OCI-LY1 (cell line): ENCODE measurements at regions not wholly inside any gene's neighbourhood (a gene's known extent, or its start where the extent isn't known, plus 50 kb on each side); places are given as distances from the start of the nearest gene placed in this dataset.

Experiments used
- H2AFZ ChIP-seq: fragments of 200-600 bp; sonication (generic), shearing (Covaris generic); 2 replicates; pipeline ENCODE4 v1.6.0; 2014; ENCODE audit warnings: antibody characterized with exemption, mild to moderate bottlenecking, low read length
- H3F3A ChIP-seq: fragments of 200-600 bp; sonication (generic), shearing (Covaris generic); 2 replicates; pipeline ENCODE4 v1.6.0; 2014; ENCODE audit warnings: mild to moderate bottlenecking, antibody characterized with exemption, low read length, moderate library complexity; ENCODE audit not compliant: insufficient read depth
- H3K27ac ChIP-seq: fragments of 200-600 bp; sonication (generic); 2 replicates; pipeline ENCODE4 v1.5.1; 2014; ENCODE audit warnings: low read length, mixed run types, mild to moderate bottlenecking, low read depth; ENCODE audit not compliant: poor library complexity, severe bottlenecking
- H3K27me3 ChIP-seq: fragments of 200-600 bp; sonication (generic); 2 replicates; pipeline ENCODE4 v1.6.0; 2014; ENCODE audit warnings: antibody characterized with exemption, mild to moderate bottlenecking, low read length, moderate library complexity; ENCODE audit not compliant: insufficient read depth
- H3K36me3 ChIP-seq: fragments of 200-600 bp; sonication (generic); 2 replicates; pipeline ENCODE4 v1.6.1; 2014; ENCODE audit warnings: mild to moderate bottlenecking, antibody characterized with exemption, low read length, moderate library complexity, mixed read lengths; ENCODE audit not compliant: insufficient read depth
- H3K4me1 ChIP-seq: fragments of 200-600 bp; sonication (generic); 2 replicates; pipeline ENCODE4 v1.5.1; 2014; ENCODE audit warnings: mild to moderate bottlenecking, low read length, moderate library complexity; ENCODE audit not compliant: insufficient read depth, severe bottlenecking
- H3K4me2 ChIP-seq: fragments of 200-600 bp; sonication (generic), shearing (Covaris generic); 2 replicates; pipeline ENCODE4 v1.6.1; 2014; ENCODE audit warnings: low read length
- H3K4me3 ChIP-seq: fragments of 200-600 bp; sonication (generic); 2 replicates; pipeline ENCODE4 v1.5.1; 2014; ENCODE audit warnings: low read length, low read depth, mild to moderate bottlenecking, mixed read lengths; ENCODE audit not compliant: poor library complexity, severe bottlenecking
- H3K79me2 ChIP-seq: fragments of 200-600 bp; shearing (Covaris generic); 2 replicates; pipeline ENCODE4 v1.6.1; 2016; ENCODE audit warnings: mixed run types, low read length, mixed read lengths; ENCODE audit not compliant: insufficient read depth
- H3K9ac ChIP-seq: fragments of 200-600 bp; sonication (generic), shearing (Covaris generic); 2 replicates; pipeline ENCODE4 v1.6.1; 2014; ENCODE audit warnings: mild to moderate bottlenecking, low read length, mixed read lengths
- H3K9me2 ChIP-seq: fragments of 200-600 bp; sonication (generic), shearing (Covaris generic); 2 replicates; pipeline ENCODE4 v1.6.1; 2014; ENCODE audit warnings: low read depth, mild to moderate bottlenecking, low read length, mixed read lengths
- H3K9me3 ChIP-seq: fragments of 200-600 bp; shearing (Covaris generic); 2 replicates; pipeline ENCODE4 v1.6.1; 2014; ENCODE audit warnings: low read length, mixed read lengths
- H4K20me1 ChIP-seq: fragments of 200-600 bp; sonication (generic), shearing (Covaris generic); 2 replicates; pipeline ENCODE4 v1.6.0; 2016; ENCODE audit warnings: mild to moderate bottlenecking, low read length; ENCODE audit not compliant: insufficient read depth
- CTCF ChIP-seq: fragments of 200-600 bp; sonication (generic), shearing (Covaris generic); IDR thresholded peaks from 2 replicates; pipeline ENCODE4 v1.5.1; 2017; ENCODE audit warnings: mild to moderate bottlenecking, antibody characterized with exemption, low read length, moderate library complexity, mixed read lengths
- EZH2 ChIP-seq: fragments of 200-600 bp; sonication (generic), shearing (Covaris generic); IDR thresholded peaks from 2 replicates; pipeline ENCODE4 v1.8.0; 2017; ENCODE audit warnings: borderline replicate concordance, mixed run types, mild to moderate bottlenecking, antibody characterized with exemption, low read length, moderate library complexity, mixed read lengths

- H3K27me3 ChIP-seq, result no peaks in the 10 kb centered on the region
- no peak overlapping the region for H3K9ac ChIP-seq
- no peak overlapping the region for H3K27ac ChIP-seq
- no peaks in the 10 kb centered on the region for H3K4me1 ChIP-seq
- H3K4me3 ChIP-seq, result no peak overlapping the region
- no peaks in the 10 kb centered on the region for H4K20me1 ChIP-seq
- H3F3A ChIP-seq, result no peaks in the 10 kb centered on the region
- no peaks in the 10 kb centered on the region for H3K9me2 ChIP-seq
- TF ChIP-seq EZH2, result no peak
- TF ChIP-seq CTCF, result no peak
- no peaks in the 10 kb centered on the region for H3K79me2 ChIP-seq
- no peak overlapping the region for H2AFZ ChIP-seq
- H3K9me3 ChIP-seq, result 0 out of 2 replicates have a peak, but pooled peaks cover 2% of the 10 kb centered on the region
- H3K36me3 ChIP-seq, result no peaks in the 10 kb centered on the region
- H3K4me2 ChIP-seq, result no peak overlapping the region
Measured at GRCh38 chr20:55760586-55760985, 244.7 kb downstream of the CBLN4 start.

- no peaks in the 10 kb centered on the region for H3K9me2 ChIP-seq
- H2AFZ ChIP-seq, result no peak overlapping the region
- H3K36me3 ChIP-seq, result no peaks in the 10 kb centered on the region
- no peak overlapping the region for H3K4me2 ChIP-seq
- no peaks in the 10 kb centered on the region for H3K79me2 ChIP-seq
- no peaks in the 10 kb centered on the region for H4K20me1 ChIP-seq
- H3K9me3 ChIP-seq, result no peaks in the 10 kb centered on the region
- H3K27ac ChIP-seq, result no peak overlapping the region
- H3K4me3 ChIP-seq, result no peak overlapping the region
- TF ChIP-seq EZH2 (no peak), CTCF (no peak)
- H3K4me1 ChIP-seq, result no peaks in the 10 kb centered on the region
- H3K27me3 ChIP-seq, result no peaks in the 10 kb centered on the region
- no peaks in the 10 kb centered on the region for H3F3A ChIP-seq
- no peak overlapping the region for H3K9ac ChIP-seq
Measured at GRCh38 chr20:55755861-55756260, 249.5 kb downstream of the CBLN4 start.

- no peak overlapping the region for H2AFZ ChIP-seq
- no peak overlapping the region for H3K4me2 ChIP-seq
- no peak overlapping the region for H3K9ac ChIP-seq
- H3K9me3 ChIP-seq, result no peaks in the 10 kb centered on the region
- H3K4me3 ChIP-seq, result no peak overlapping the region
- TF ChIP-seq CTCF (no peak), EZH2 (no peak)
- no peaks in the 10 kb centered on the region for H3K27me3 ChIP-seq
- no peaks in the 10 kb centered on the region for H3K4me1 ChIP-seq
- H3K36me3 ChIP-seq, result no peaks in the 10 kb centered on the region
- no peak overlapping the region for H3K27ac ChIP-seq
- no peaks in the 10 kb centered on the region for H3K9me2 ChIP-seq
- no peaks in the 10 kb centered on the region for H3F3A ChIP-seq
- H3K79me2 ChIP-seq, result no peaks in the 10 kb centered on the region
- no peaks in the 10 kb centered on the region for H4K20me1 ChIP-seq
Measured at GRCh38 chr20:55755411-55755810, 249.9 kb downstream of the CBLN4 start.
